ENCODE measurements at regions not wholly inside any gene's neighbourhood (a gene's known extent, or its start where the extent isn't known, plus 50 kb on each side); places are given as distances from the start of the nearest gene placed in this dataset.

- TF ChIP-seq POLR2A (IDR thresholded peaks at IDR 0.05) (no peak), CTCF (IDR thresholded peaks at IDR 0.05) (no peak)
Measured at GRCh38 chr4:123133397-123134050, 211.1 kb upstream of the NUDT6 start.

Data from vagina (tissue), 2 donors.